Panc1 (cell line): ENCODE measurements at regions not wholly inside any gene's neighbourhood (a gene's known extent, or its start where the extent isn't known, plus 50 kb on each side); places are given as distances from the start of the nearest gene placed in this dataset.

Source experiments
- ATAC-seq: fragments of 200-7000 bp; cut with Tn5 transposase; 2 replicates; pipeline ENCODE4 v1.9.1; 2020; ENCODE audit warnings: mild to moderate bottlenecking, moderate library complexity
- BruUV-seq: library from RNA; stranded (reverse); fragments of 400-500 nt; replicated peaks from 2 replicates; lab custom pipeline; 2021; lab: Mats Ljungman, UMichigan
- CTCF ChIA-PET: fragments of 300-600 bp; sonication (Branson Sonifier 250); formaldehyde crosslinking; loops from one replicate; lab custom pipeline; 2022; ENCODE audit warnings: antibody characterized with exemption; lab: Charles Lee
- POLR2A ChIA-PET: fragments of 300-600 bp; sonication (Branson Sonifier 250); formaldehyde crosslinking; loops from one replicate; lab custom pipeline; 2022; ENCODE audit warnings: antibody characterized with exemption; lab: Charles Lee
- DNase-seq: peaks from one replicate; pipeline ENCODE4 v3.0.0-alpha.2; 2010; ENCODE audit warnings: low read depth, low spot score
- H3K27ac ChIP-seq: 2 replicates; pipeline ENCODE4 v1.5.1; 2011; ENCODE audit warnings: mild to moderate bottlenecking, low read length, inconsistent platforms
- H3K27me3 ChIP-seq: fragments of 200-500 bp; sonication (Bioruptor generic); 2 replicates; pipeline ENCODE4 v1.6.0; 2014; ENCODE audit warnings: low read length, inconsistent platforms; ENCODE audit not compliant: control insufficient read depth, insufficient read depth
- H3K36me3 ChIP-seq: fragments of 200-500 bp; sonication (Bioruptor generic); 2 replicates; pipeline ENCODE4 v1.5.1; 2014; ENCODE audit warnings: inconsistent platforms, mild to moderate bottlenecking, low read length, moderate library complexity; ENCODE audit not compliant: control insufficient read depth, insufficient read depth
- H3K4me1 ChIP-seq: 2 replicates; pipeline ENCODE4 v1.5.1; 2011; ENCODE audit warnings: inconsistent platforms, mild to moderate bottlenecking, low read length, moderate library complexity; ENCODE audit not compliant: control insufficient read depth, insufficient read depth
- H3K4me3 ChIP-seq, 2 experiments: 2 replicates each; pipeline ENCODE4 v1.5.1; 2011 to 2012; ENCODE audit warnings: low read depth in 2 of 2, low read length in 2 of 2, mild to moderate bottlenecking in 2 of 2, inconsistent platforms in 1 of 2, moderate library complexity in 1 of 2
- H3K9me3 ChIP-seq: fragments of 200-500 bp; sonication (Bioruptor generic); 2 replicates; pipeline ENCODE4 v1.5.1; 2014; ENCODE audit warnings: low read depth, mild to moderate bottlenecking, inconsistent platforms, low read length, moderate library complexity; ENCODE audit not compliant: control insufficient read depth, insufficient read depth
- POLR2AphosphoS5 ChIP-seq: IDR thresholded peaks from 2 replicates; pipeline ENCODE4 v1.6.1; 2012; ENCODE audit warnings: mild to moderate bottlenecking, low read depth, low read length, moderate library complexity
- REST ChIP-seq, 2 experiments: IDR thresholded peaks; 2 replicates each; pipeline ENCODE4 v1.6.1; 2011 to 2012; ENCODE audit warnings: low read depth in 2 of 2, control low read depth in 1 of 2, low read length in 1 of 2, mild to moderate bottlenecking in 1 of 2, moderate library complexity in 1 of 2; ENCODE audit not compliant: insufficient read depth in 1 of 2
- SIN3A ChIP-seq: IDR thresholded peaks from 2 replicates; pipeline ENCODE4 v1.6.1; 2012; ENCODE audit warnings: low read depth, mild to moderate bottlenecking, low read length, moderate library complexity, borderline replicate concordance; ENCODE audit not compliant: insufficient read depth
- TCF7L2 ChIP-seq: IDR thresholded peaks from 2 replicates; pipeline ENCODE4 v1.6.1; 2011; ENCODE audit warnings: mild to moderate bottlenecking, low read depth, low read length, inconsistent platforms
- in situ Hi-C: cut with HindIII; loops from 2 replicates; pipeline ENCODE4 v1.10.0; 2016; ENCODE audit warnings: low sequenced_read_pairs, low pct_unique_long_range_greater_than_20kb
- intact Hi-C: fragments of 100-400 bp; cut with micrococcal nuclease; formaldehyde crosslinking; loops from one replicate; pipeline ENCODE4 v1.10.0; 2022; ENCODE audit not compliant: unreplicated experiment
- TF ChIP-seq, protein P1 (sequence below): fragments of 450-650 bp; IDR thresholded peaks from 2 replicates; pipeline ENCODE4 v1.5.1; 2017; ENCODE audit warnings: mild to moderate bottlenecking

- in situ Hi-C loops (no loop called here), intact Hi-C loops (no loop called here)
- no peaks in the 10 kb centered on the region for H3K9me3 ChIP-seq
- H3K4me1 ChIP-seq: no peaks in the 10 kb centered on the region
- H3K36me3 ChIP-seq: no peaks in the 10 kb centered on the region
- H3K27me3 ChIP-seq: no peaks in the 10 kb centered on the region
- ChIA-PET CTCF (no interaction called here), POLR2A (no interaction called here)
- no TSS peak for BruUV-seq
- TF ChIP-seq, protein P1, sequence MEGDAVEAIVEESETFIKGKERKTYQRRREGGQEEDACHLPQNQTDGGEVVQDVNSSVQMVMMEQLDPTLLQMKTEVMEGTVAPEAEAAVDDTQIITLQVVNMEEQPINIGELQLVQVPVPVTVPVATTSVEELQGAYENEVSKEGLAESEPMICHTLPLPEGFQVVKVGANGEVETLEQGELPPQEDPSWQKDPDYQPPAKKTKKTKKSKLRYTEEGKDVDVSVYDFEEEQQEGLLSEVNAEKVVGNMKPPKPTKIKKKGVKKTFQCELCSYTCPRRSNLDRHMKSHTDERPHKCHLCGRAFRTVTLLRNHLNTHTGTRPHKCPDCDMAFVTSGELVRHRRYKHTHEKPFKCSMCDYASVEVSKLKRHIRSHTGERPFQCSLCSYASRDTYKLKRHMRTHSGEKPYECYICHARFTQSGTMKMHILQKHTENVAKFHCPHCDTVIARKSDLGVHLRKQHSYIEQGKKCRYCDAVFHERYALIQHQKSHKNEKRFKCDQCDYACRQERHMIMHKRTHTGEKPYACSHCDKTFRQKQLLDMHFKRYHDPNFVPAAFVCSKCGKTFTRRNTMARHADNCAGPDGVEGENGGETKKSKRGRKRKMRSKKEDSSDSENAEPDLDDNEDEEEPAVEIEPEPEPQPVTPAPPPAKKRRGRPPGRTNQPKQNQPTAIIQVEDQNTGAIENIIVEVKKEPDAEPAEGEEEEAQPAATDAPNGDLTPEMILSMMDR: no peak
- TF ChIP-seq POLR2AphosphoS5 (no peak), SIN3A (no peak), TCF7L2 (no peak), REST (IDR thresholded peaks at IDR 0.05; ENCODE audit: insufficient read depth in 1 of 2, low read depth in 2 of 2, low read length in 1 of 2) (no peak)
- no peak overlapping the region for H3K27ac ChIP-seq
- no peak overlapping the region for H3K4me3 ChIP-seq
- DNase-seq (no peak), ATAC-seq (no peak)
Measured at GRCh38 chr2:133941666-133942065, 312.2 kb upstream of the MGAT5 start.

DNA sequence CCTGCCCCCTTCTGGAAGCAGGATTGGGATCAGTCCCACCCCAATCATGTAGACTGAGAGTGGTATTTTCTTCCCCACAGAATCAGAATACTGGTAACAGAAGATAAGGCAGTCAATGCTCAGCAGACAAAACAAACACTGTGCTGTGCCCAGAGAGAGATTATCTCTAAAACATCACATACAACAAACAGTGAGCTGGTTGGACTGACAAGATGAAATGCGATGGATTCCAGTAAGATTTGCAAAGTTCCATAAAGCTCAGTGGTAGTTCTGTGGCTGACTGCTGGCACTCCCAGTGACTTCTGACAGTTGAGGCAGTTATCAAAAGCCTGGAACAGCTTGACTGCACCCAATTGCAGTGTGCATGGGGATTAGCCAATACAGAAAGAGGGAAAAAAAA lies 311.5 kb upstream of the MGAT5 start:
- no peaks in the 10 kb centered on the region for H3K9me3 ChIP-seq
- no peaks in the 10 kb centered on the region for H3K36me3 ChIP-seq
- H3K4me1 ChIP-seq: no peaks in the 10 kb centered on the region
- no peak overlapping the region for H3K27ac ChIP-seq
- no peaks in the 10 kb centered on the region for H3K27me3 ChIP-seq
- H3K4me3 ChIP-seq: no peak overlapping the region
- DNase-seq (no peak), ATAC-seq (no peak)
- TF ChIP-seq TCF7L2: no peak
- TF ChIP-seq REST (IDR thresholded peaks at IDR 0.05; ENCODE audit: insufficient read depth in 1 of 2, low read depth in 2 of 2, low read length in 1 of 2): no peak
- TF ChIP-seq POLR2AphosphoS5: no peak
- TF ChIP-seq SIN3A: no peak
- TF ChIP-seq, protein P1: no peak
- POLR2A ChIA-PET: no interaction called here
- BruUV-seq: no TSS peak
- in situ Hi-C loops (no loop called here), intact Hi-C loops (no loop called here)
- CTCF ChIA-PET: no interaction called here
